Astrocyte (in vitro differentiated cells and primary cell): ENCODE measurements at regions not wholly inside any gene's neighbourhood (a gene's known extent, or its start where the extent isn't known, plus 50 kb on each side); places are given as distances from the start of the nearest gene placed in this dataset.

Source experiments
- DNase-seq: peaks from one replicate; pipeline ENCODE4 v3.0.0-alpha.2; 2010; ENCODE audit warnings: low read depth
- FAIRE-seq: peaks from 2 replicates; lab custom pipeline; 2011; peaks lifted over from hg19 to GRCh38; lab: Jason Lieb, UNC
- H2AFZ ChIP-seq: 2 replicates; pipeline ENCODE4 v1.6.0; 2012; ENCODE audit warnings: low read depth, low read length, inconsistent platforms
- H3K27ac ChIP-seq: 2 replicates; pipeline ENCODE4 v1.5.1; 2011; ENCODE audit warnings: low read depth, low read length, inconsistent platforms
- H3K27me3 ChIP-seq: 2 replicates; pipeline ENCODE4 v1.6.0; 2011; ENCODE audit warnings: low read length, inconsistent platforms; ENCODE audit not compliant: insufficient read depth
- H3K36me3 ChIP-seq: 2 replicates; pipeline ENCODE4 v1.5.1; 2011; ENCODE audit warnings: low read length, inconsistent platforms; ENCODE audit not compliant: insufficient read depth
- H3K4me1 ChIP-seq: 2 replicates; pipeline ENCODE4 v1.5.1; 2011; ENCODE audit warnings: low read length, inconsistent platforms; ENCODE audit not compliant: insufficient read depth
- H3K4me2 ChIP-seq: 2 replicates; pipeline ENCODE4 v1.6.0; 2012; ENCODE audit warnings: low read length, inconsistent platforms
- H3K4me3 ChIP-seq: 2 replicates; pipeline ENCODE4 v1.5.1; 2011; ENCODE audit warnings: low read depth, mild to moderate bottlenecking, low read length, inconsistent platforms; ENCODE audit not compliant: insufficient read depth
- H3K79me2 ChIP-seq: 2 replicates; pipeline ENCODE4 v1.6.0; 2012; ENCODE audit warnings: mild to moderate bottlenecking, low read length, inconsistent platforms; ENCODE audit not compliant: insufficient read depth
- H3K9ac ChIP-seq: 2 replicates; pipeline ENCODE4 v1.6.0; 2012; ENCODE audit warnings: mild to moderate bottlenecking, low read length, inconsistent platforms
- H3K9me3 ChIP-seq: 2 replicates; pipeline ENCODE4 v1.5.1; 2012; ENCODE audit warnings: low read depth, mild to moderate bottlenecking, low read length, inconsistent platforms; ENCODE audit not compliant: insufficient read depth
- H4K20me1 ChIP-seq: 2 replicates; pipeline ENCODE4 v1.6.0; 2012; ENCODE audit warnings: low read length, inconsistent platforms; ENCODE audit not compliant: insufficient read depth
- H3K27ac Mint-ChIP-seq: one replicate; pipeline ENCODE4 v1.8.0; 2021; ENCODE audit warnings: mild to moderate bottlenecking, mixed read lengths; ENCODE audit not compliant: unreplicated experiment
- H3K27me3 Mint-ChIP-seq: one replicate; pipeline ENCODE4 v1.8.0; 2021; ENCODE audit warnings: low read depth, mixed read lengths; ENCODE audit not compliant: unreplicated experiment
- H3K36me3 Mint-ChIP-seq: one replicate; pipeline ENCODE4 v1.8.0; 2021; ENCODE audit warnings: low read depth, mixed read lengths; ENCODE audit not compliant: unreplicated experiment
- H3K4me1 Mint-ChIP-seq: one replicate; pipeline ENCODE4 v1.8.0; 2021; ENCODE audit warnings: low read depth, mixed read lengths; ENCODE audit not compliant: unreplicated experiment
- H3K4me3 Mint-ChIP-seq: one replicate; pipeline ENCODE4 v1.8.0; 2021; ENCODE audit warnings: mild to moderate bottlenecking, moderate library complexity, mixed read lengths; ENCODE audit not compliant: unreplicated experiment
- H3K9me3 Mint-ChIP-seq: one replicate; pipeline ENCODE4 v1.8.0; 2021; ENCODE audit warnings: mild to moderate bottlenecking, mixed read lengths; ENCODE audit not compliant: unreplicated experiment
- CTCF ChIP-seq: IDR thresholded peaks from 2 replicates; pipeline ENCODE4 v1.5.1; 2011; ENCODE audit warnings: low read depth, mild to moderate bottlenecking, inconsistent platforms, low read length, moderate library complexity; ENCODE audit not compliant: insufficient read depth
- EZH2 ChIP-seq: IDR thresholded peaks from 2 replicates; pipeline ENCODE4 v1.6.1; 2012; ENCODE audit warnings: mild to moderate bottlenecking, low read length, inconsistent platforms; ENCODE audit not compliant: insufficient read depth

GRCh38 chr11:95306801-95307200, 75.8 kb upstream of the SESN3 start:
- Mint-ChIP-seq H3K27me3 (peaks cover 10% of the 10 kb centered on the region), H3K9me3 (no peaks in the 10 kb centered on the region), H3K36me3 (no peaks in the 10 kb centered on the region), H3K27ac (no peak overlapping the region), H3K4me1 (no peaks in the 10 kb centered on the region), H3K4me3 (no peak overlapping the region)
- Histone ChIP-seq H3K36me3 (no peaks in the 10 kb centered on the region), H3K79me2 (no peaks in the 10 kb centered on the region), H3K4me1 (no peaks in the 10 kb centered on the region), H3K9me3 (no peaks in the 10 kb centered on the region), H3K27me3 (no peaks in the 10 kb centered on the region), H4K20me1 (no peaks in the 10 kb centered on the region), H3K27ac (no peak overlapping the region), H2AFZ (no peak overlapping the region), H3K4me2 (no peak overlapping the region), H3K9ac (no peak overlapping the region), H3K4me3 (no peak overlapping the region)
- FAIRE-seq (no peak), DNase-seq (no peak)
- TF ChIP-seq EZH2 (no peak), CTCF (no peak)

- H3K27me3 Mint-ChIP-seq, result peaks cover 10% of the 10 kb centered on the region
- no peak overlapping the region for H2AFZ ChIP-seq
- no peak overlapping the region for H3K27ac Mint-ChIP-seq
These were observed 75.1 kb upstream of the SESN3 start for GRCh38 chr11:95306123-95306522.

More at GRCh38 chr11:95306123-95306522, 75.1 kb upstream of the SESN3 start:
- FAIRE-seq (no peak), DNase-seq (no peak)
- no peak overlapping the region for H3K4me3 Mint-ChIP-seq
- no peak overlapping the region for H3K9ac ChIP-seq
- H3K36me3 ChIP-seq, result no peaks in the 10 kb centered on the region
- H3K9me3 ChIP-seq, result no peaks in the 10 kb centered on the region
- no peaks in the 10 kb centered on the region for H4K20me1 ChIP-seq
- H3K4me1 ChIP-seq, result no peaks in the 10 kb centered on the region
- H3K79me2 ChIP-seq, result no peaks in the 10 kb centered on the region
- H3K36me3 Mint-ChIP-seq, result no peaks in the 10 kb centered on the region
- H3K9me3 Mint-ChIP-seq, result no peaks in the 10 kb centered on the region
- no peaks in the 10 kb centered on the region for H3K4me1 Mint-ChIP-seq
- H3K27me3 ChIP-seq, result no peaks in the 10 kb centered on the region
- H3K4me2 ChIP-seq, result no peak overlapping the region
- H3K27ac ChIP-seq, result no peak overlapping the region
- H3K4me3 ChIP-seq, result no peak overlapping the region
- TF ChIP-seq CTCF (no peak), EZH2 (no peak)
